ENCODE measurements at regions not wholly inside any gene's neighbourhood (a gene's known extent, or its start where the extent isn't known, plus 50 kb on each side); places are given as distances from the start of the nearest gene placed in this dataset.

GRCh38 chr7:140281960-140282359 is 105.2 kb upstream of the KDM7A start:
- TF ChIP-seq POLR2AphosphoS5 (IDR thresholded peaks at IDR 0.05) (no peak), CTCF (IDR thresholded peaks at IDR 0.05) (no peak), POLR2A (IDR thresholded peaks at IDR 0.05) (no peak)

All from prostate gland (tissue), 2 donors.